ENCODE measurements at regions not wholly inside any gene's neighbourhood (a gene's known extent, or its start where the extent isn't known, plus 50 kb on each side); places are given as distances from the start of the nearest gene placed in this dataset.

- DNase-seq: no peak
Measured at GRCh38 chr12:74418573-74418972, 119.1 kb upstream of the ATXN7L3B start.

GRCh38 chr12:74424778-74425177, 112.9 kb upstream of the ATXN7L3B start:
- no peak for DNase-seq

- DNase-seq: no peak
Measured at GRCh38 chr12:74426091-74426490, 111.5 kb upstream of the ATXN7L3B start.

GRCh38 chr12:74429535-74429934, 108.1 kb upstream of the ATXN7L3B start:
- no peak for DNase-seq

GRCh38 chr12:74431801-74432200, 105.8 kb upstream of the ATXN7L3B start:
- DNase-seq: no peak

- DNase-seq: no peak
Measured at GRCh38 chr12:74440469-74440868, 97.2 kb upstream of the ATXN7L3B start.

GRCh38 chr12:74441872-74442271, 95.8 kb upstream of the ATXN7L3B start:
- no peak for DNase-seq

GRCh38 chr12:74446466-74446865, 91.2 kb upstream of the ATXN7L3B start:
- DNase-seq: no peak

- DNase-seq: no peak
Measured at GRCh38 chr12:74449872-74450271, 87.8 kb upstream of the ATXN7L3B start.

GRCh38 chr12:74454109-74454508, 83.5 kb upstream of the ATXN7L3B start:
- no peak for DNase-seq

- no peak for DNase-seq
Measured at GRCh38 chr12:74455429-74455828, 82.2 kb upstream of the ATXN7L3B start.

GRCh38 chr12:74456431-74456830, 81.2 kb upstream of the ATXN7L3B start:
- no peak for DNase-seq

GRCh38 chr12:74468401-74468800, 69.2 kb upstream of the ATXN7L3B start:
- no peak for DNase-seq

- no peak for DNase-seq
Measured at GRCh38 chr12:74476234-74476633, 61.4 kb upstream of the ATXN7L3B start.

GRCh38 chr12:74481078-74481477, 56.6 kb upstream of the ATXN7L3B start:
- DNase-seq: no peak

GRCh38 chr12:74482115-74482514, 55.5 kb upstream of the ATXN7L3B start:
- no peak for DNase-seq

- no peak for DNase-seq
Measured at GRCh38 chr12:74483057-74483456, 54.6 kb upstream of the ATXN7L3B start.
